Neural cell (in vitro differentiated cells): ENCODE measurements at regions not wholly inside any gene's neighbourhood (a gene's known extent, or its start where the extent isn't known, plus 50 kb on each side); places are given as distances from the start of the nearest gene placed in this dataset.

ENCODE experiments used
- CTCF ChIP-seq: fragments of 450-650 bp; IDR thresholded peaks from 2 replicates; pipeline ENCODE4 v1.5.1; 2014; ENCODE audit warnings: antibody characterized with exemption, mild to moderate bottlenecking, moderate library complexity; ENCODE audit not compliant: poor library complexity, severe bottlenecking
- POLR2AphosphoS5 ChIP-seq: IDR thresholded peaks from 2 replicates; pipeline ENCODE4 v1.6.1; 2012
- RAD21 ChIP-seq: fragments of 450-650 bp; conservative IDR thresholded peaks from 2 replicates; pipeline ENCODE4 v1.6.1; 2014; ENCODE audit warnings: antibody characterized with exemption, mild to moderate bottlenecking, moderate library complexity
- REST ChIP-seq: IDR thresholded peaks from 2 replicates; pipeline ENCODE4 v1.6.1; 2012; ENCODE audit warnings: borderline replicate concordance
- SMC3 ChIP-seq: fragments of 450-650 bp; conservative IDR thresholded peaks from 2 replicates; pipeline ENCODE4 v1.6.1; 2014; ENCODE audit warnings: antibody characterized with exemption, mild to moderate bottlenecking, moderate library complexity; ENCODE audit not compliant: poor library complexity

GRCh38 chr3:66789580-66790237 lies 208.4 kb upstream of the KBTBD8 start:
- no peak for TF ChIP-seq CTCF
- TF ChIP-seq POLR2AphosphoS5, result no peak
- no peak for TF ChIP-seq RAD21
- TF ChIP-seq SMC3, result no peak
- TF ChIP-seq REST, result no peak
